A549 (cell line): ENCODE measurements at regions not wholly inside any gene's neighbourhood (a gene's known extent, or its start where the extent isn't known, plus 50 kb on each side); places are given as distances from the start of the nearest gene placed in this dataset.

Source experiments
- ATAC-seq, 2 experiments: fragments of 200-7000 bp in 1 of 2; fragments of >200 bp in 1 of 2; cut with Nextera tagmentation in 1 of 2; cut with Tn5 transposase in 1 of 2; 3 replicates each; pipeline versions ENCODE4 v1.8.0 to v1.9.1; 2018 to 2020; ENCODE audit warnings: mild to moderate bottlenecking in 1 of 2, moderate library complexity in 1 of 2
- CTCF ChIA-PET: fragments of 300-600 bp; sonication (Branson Sonifier 250); formaldehyde crosslinking; extraction: SDS; loops from one replicate; lab custom pipeline; 2021; ENCODE audit warnings: antibody characterized with exemption, inconsistent platforms; lab: Yijun Ruan, JAX
- POLR2A ChIA-PET: fragments of 350-600 bp; formaldehyde crosslinking; extraction: SDS; loops from one replicate; lab custom pipeline; 2021; ENCODE audit warnings: antibody characterized with exemption, inconsistent platforms; lab: Yijun Ruan, JAX
- DNase-seq, 2 experiments: peaks; one replicate each; pipeline versions ENCODE4 v3.0.0 to v3.0.0-alpha.2; 2011 to 2016; ENCODE audit warnings: low read depth in 1 of 2, low spot score in 1 of 2
- FAIRE-seq: peaks from 2 replicates; lab custom pipeline; 2011; peaks lifted over from hg19 to GRCh38; lab: Jason Lieb, UNC
- H3K27ac ChIP-seq, 2 experiments: fragments of >200 bp; sonication (Bioruptor Twin); formaldehyde crosslinking; 3 replicates each; pipeline ENCODE4 v1.5.1; 2016 to 2017
- H3K4me1 ChIP-seq: fragments of >200 bp; sonication (Bioruptor Twin); formaldehyde crosslinking; 3 replicates; pipeline ENCODE4 v1.6.1; 2016
- H3K4me2 ChIP-seq: fragments of >200 bp; sonication (Bioruptor Twin); formaldehyde crosslinking; 3 replicates; pipeline ENCODE4 v1.6.1; 2016
- H3K4me3 ChIP-seq: fragments of >200 bp; sonication (Bioruptor Twin); formaldehyde crosslinking; 3 replicates; pipeline ENCODE4 v1.5.1; 2016
- H3K9me3 ChIP-seq: fragments of >200 bp; sonication (Bioruptor Twin); formaldehyde crosslinking; 3 replicates; pipeline ENCODE4 v1.6.1; 2016
- BHLHE40 ChIP-seq: IDR thresholded peaks from 2 replicates; pipeline ENCODE4 v1.6.1; 2012; ENCODE audit warnings: low read depth, low read length, inconsistent platforms
- CBX2 ChIP-seq: fragments of 200-600 bp; sonication (generic); IDR thresholded peaks from 2 replicates; pipeline ENCODE4 v1.6.1; 2016; ENCODE audit warnings: low read depth, mild to moderate bottlenecking, borderline replicate concordance
- CBX8 ChIP-seq: fragments of 200-600 bp; sonication (generic); IDR thresholded peaks from 2 replicates; pipeline ENCODE4 v1.6.1; 2016
- CEBPB ChIP-seq, 2 experiments: fragments of >200 bp in 1 of 2; sonication (Bioruptor Twin) in 1 of 2; formaldehyde crosslinking in 1 of 2; IDR thresholded peaks; 2 replicates each; pipeline ENCODE4 v1.6.1; 2012 to 2016
- EP300 ChIP-seq, 2 experiments: fragments of >200 bp; sonication (Bioruptor Twin); formaldehyde crosslinking; IDR thresholded peaks; 2 replicates in 1 of 2; 3 replicates in 1 of 2; pipeline ENCODE4 v1.6.1; 2016 to 2017
- HDAC2 ChIP-seq: fragments of 200-600 bp; sonication (generic); IDR thresholded peaks from 2 replicates; pipeline ENCODE4 v1.6.1; 2016
- HOXB13 ChIP-seq: fragments of 250-450 bp; sonication (Bioruptor Pico); IDR thresholded peaks from 2 replicates; pipeline ENCODE4 v1.5.0; 2020; ENCODE audit warnings: low read depth, mild to moderate bottlenecking, moderate library complexity
- JUN ChIP-seq, 2 experiments: fragments of >200 bp; sonication (Bioruptor Twin); formaldehyde crosslinking; IDR thresholded peaks; 2 replicates in 1 of 2; 3 replicates in 1 of 2; pipeline ENCODE4 v1.6.1; 2016 to 2017
- JUNB ChIP-seq: fragments of >200 bp; sonication (Bioruptor Twin); formaldehyde crosslinking; IDR thresholded peaks from 2 replicates; pipeline ENCODE4 v1.6.1; 2016
- KDM1A ChIP-seq: fragments of 200-600 bp; sonication (generic); IDR thresholded peaks from 2 replicates; pipeline ENCODE4 v1.6.1; 2016; ENCODE audit warnings: low read depth, mild to moderate bottlenecking
- MAFK ChIP-seq: fragments of 450-650 bp; IDR thresholded peaks from 2 replicates; pipeline ENCODE4 v1.6.1; 2014; ENCODE audit not compliant: partially characterized antibody
- MAZ ChIP-seq: fragments of 150-350 bp; IDR thresholded peaks from 2 replicates; pipeline ENCODE4 v1.6.1; 2014; ENCODE audit warnings: antibody characterized with exemption, low read depth, low read length, borderline replicate concordance
- NPAS2 ChIP-seq: fragments of 250-450 bp; sonication (Bioruptor Pico); IDR thresholded peaks from 2 replicates; pipeline ENCODE4 v1.8.0; 2022; ENCODE audit warnings: mild to moderate bottlenecking, moderate library complexity, borderline replicate concordance
- NR3C1 ChIP-seq: fragments of >200 bp; sonication (Bioruptor Twin); formaldehyde crosslinking; IDR thresholded peaks from 3 replicates; pipeline ENCODE4 v1.6.1; 2017
- POLR2AphosphoS2 ChIP-seq: conservative IDR thresholded peaks from 2 replicates; pipeline ENCODE4 v1.6.1; 2012; ENCODE audit warnings: low read length, improper control_type of control experiment, inconsistent platforms
- RARB ChIP-seq: fragments of 250-450 bp; sonication (Bioruptor Pico); IDR thresholded peaks from 2 replicates; pipeline ENCODE4 v1.8.0; 2021; ENCODE audit warnings: mild to moderate bottlenecking, moderate library complexity
- RCOR1 ChIP-seq: fragments of 150-350 bp; IDR thresholded peaks from 2 replicates; pipeline ENCODE4 v1.6.1; 2014; ENCODE audit warnings: antibody characterized with exemption, low read length, low read depth
- RFX5 ChIP-seq: fragments of 450-650 bp; IDR thresholded peaks from 2 replicates; pipeline ENCODE4 v1.7.1; 2014; ENCODE audit warnings: antibody characterized with exemption, mild to moderate bottlenecking, moderate library complexity
- SMC3 ChIP-seq: fragments of >200 bp; sonication (Bioruptor Twin); formaldehyde crosslinking; IDR thresholded peaks from 3 replicates; pipeline ENCODE4 v1.6.1; 2018; ENCODE audit warnings: inconsistent platforms
- TP53 ChIP-seq: fragments of 250-450 bp; sonication (Bioruptor Pico); IDR thresholded peaks from 2 replicates; pipeline ENCODE4 v1.5.0; 2021; ENCODE audit warnings: mild to moderate bottlenecking, moderate library complexity
- ZC3H11A ChIP-seq: fragments of 450-650 bp; IDR thresholded peaks from 2 replicates; pipeline ENCODE4 v1.6.1; 2014; ENCODE audit warnings: antibody characterized with exemption, mild to moderate bottlenecking
- ZFP36 ChIP-seq: fragments of 450-650 bp; IDR thresholded peaks from 2 replicates; pipeline ENCODE4 v1.6.1; 2014; ENCODE audit warnings: borderline replicate concordance; ENCODE audit not compliant: partially characterized antibody
- ZNF302 ChIP-seq: fragments of 250-450 bp; sonication (Bioruptor Pico); IDR thresholded peaks from 2 replicates; pipeline ENCODE4 v1.9.0; 2021; ENCODE audit warnings: inconsistent platforms, mild to moderate bottlenecking, moderate library complexity
- ZSCAN20 ChIP-seq: fragments of 250-450 bp; sonication (Bioruptor Pico); IDR thresholded peaks from 2 replicates; pipeline ENCODE4 v1.8.0; 2022; ENCODE audit warnings: mild to moderate bottlenecking, moderate library complexity
- WGBS: methylation state at CpG from one replicate; pipeline ENCODE4 v1.1.6; 2017; ENCODE audit errors: missing lambda C conversion rate; 5-methylcytosine and 5-hydroxymethylcytosine counted together
- TF ChIP-seq, protein P1 (sequence below): fragments of 250-450 bp; sonication (Bioruptor Pico); IDR thresholded peaks from 2 replicates; pipeline ENCODE4 v1.5.0; 2021; ENCODE audit warnings: mild to moderate bottlenecking, moderate library complexity, borderline replicate concordance
- TF ChIP-seq, protein P2 (sequence below): IDR thresholded peaks from 2 replicates; pipeline ENCODE4 v1.6.1; 2012

DNA sequence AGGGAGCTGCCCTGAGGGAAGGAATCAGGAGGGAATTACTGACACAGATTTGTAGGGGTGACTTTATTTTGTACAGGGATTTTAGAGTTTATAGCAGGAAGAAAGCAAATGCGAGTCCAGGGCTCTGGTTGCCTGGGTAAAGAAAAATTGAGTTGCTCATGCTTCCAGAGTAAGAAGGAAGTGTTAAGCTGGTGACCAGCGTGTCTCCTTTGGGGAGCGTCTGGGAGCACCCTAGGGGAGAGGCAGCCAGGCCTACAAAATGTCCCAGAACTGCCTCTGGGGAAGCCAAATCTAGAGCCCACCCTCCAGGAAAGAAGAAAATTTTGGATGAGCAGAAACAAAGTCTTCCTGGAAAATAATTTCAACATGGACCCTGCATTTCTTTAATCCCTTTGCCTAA lies 147.0 kb downstream of the VAPA start:
- Histone ChIP-seq H3K4me1 (peaks cover 13% of the 10 kb centered on the region), H3K9me3 (no peaks in the 10 kb centered on the region; the same call in 2 of the 3 replicates), H3K4me2 (no peak overlapping the region), H3K4me3 (no peak overlapping the region), H3K27ac (no peak overlapping the region)
- ATAC-seq (no peak), FAIRE-seq (no peak), DNase-seq (no peak)
- WGBS = 63% methylated on average over 3 of the region's 3 CpGs
- TF ChIP-seq RCOR1 (no peak), BHLHE40 (no peak), ZFP36 (no peak), HDAC2 (no peak), MAZ (no peak), NPAS2 (no peak), RARB (CRISPR knock-in tag) (no peak), JUNB (no peak), KDM1A (no peak), POLR2AphosphoS2 (no peak), CBX2 (no peak), ZNF302 (no peak), EP300 (IDR thresholded peaks at IDR 0.05) (no peak), CBX8 (no peak), MAFK (no peak)
- TF ChIP-seq, protein P1, sequence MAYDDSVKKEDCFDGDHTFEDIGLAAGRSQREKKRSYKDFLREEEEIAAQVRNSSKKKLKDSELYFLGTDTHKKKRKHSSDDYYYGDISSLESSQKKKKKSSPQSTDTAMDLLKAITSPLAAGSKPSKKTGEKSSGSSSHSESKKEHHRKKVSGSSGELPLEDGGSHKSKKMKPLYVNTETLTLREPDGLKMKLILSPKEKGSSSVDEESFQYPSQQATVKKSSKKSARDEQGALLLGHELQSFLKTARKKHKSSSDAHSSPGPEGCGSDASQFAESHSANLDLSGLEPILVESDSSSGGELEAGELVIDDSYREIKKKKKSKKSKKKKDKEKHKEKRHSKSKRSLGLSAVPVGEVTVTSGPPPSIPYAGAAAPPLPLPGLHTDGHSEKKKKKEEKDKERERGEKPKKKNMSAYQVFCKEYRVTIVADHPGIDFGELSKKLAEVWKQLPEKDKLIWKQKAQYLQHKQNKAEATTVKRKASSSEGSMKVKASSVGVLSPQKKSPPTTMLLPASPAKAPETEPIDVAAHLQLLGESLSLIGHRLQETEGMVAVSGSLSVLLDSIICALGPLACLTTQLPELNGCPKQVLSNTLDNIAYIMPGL = no peak
- CTCF ChIA-PET = no interaction called here
- POLR2A ChIA-PET = no interaction called here

DNA sequence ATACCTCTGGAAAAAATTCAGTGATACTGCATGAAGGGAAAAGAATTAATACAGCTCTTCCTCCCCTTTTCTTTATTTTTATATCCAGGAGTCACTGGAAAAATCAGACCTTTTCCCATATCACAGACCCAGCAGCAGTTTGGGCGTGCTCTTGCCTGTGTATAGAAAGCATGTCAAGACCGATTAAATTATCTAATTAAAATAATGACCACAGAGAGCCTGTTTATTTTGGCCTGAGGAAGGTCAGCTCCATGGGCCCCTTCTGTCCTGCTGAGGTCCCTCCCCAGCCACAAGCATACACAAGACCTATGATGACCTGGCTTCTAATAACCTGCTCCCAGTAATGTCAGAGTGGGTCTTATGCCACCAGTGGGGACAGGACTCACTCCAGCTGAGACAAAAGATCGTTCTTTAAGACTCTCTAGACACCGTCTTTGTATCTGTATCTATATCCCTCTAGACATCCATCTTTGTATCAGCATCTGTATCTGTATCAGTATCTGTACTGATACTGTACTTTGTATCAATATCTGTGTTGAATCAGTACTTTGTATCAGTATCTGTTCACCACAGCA lies 147.8 kb downstream of the VAPA start:
- WGBS = 44% methylated on average over 4 of the region's 4 CpGs
- FAIRE-seq (no peak), ATAC-seq (no peak), DNase-seq (no peak)
- Histone ChIP-seq H3K27ac (no peak overlapping the region), H3K4me1 (peaks cover 13% of the 10 kb centered on the region), H3K4me2 (no peak overlapping the region), H3K9me3 (no peaks in the 10 kb centered on the region; the same call in 2 of the 3 replicates), H3K4me3 (no peak overlapping the region)
- POLR2A ChIA-PET = no interaction called here
- CTCF ChIA-PET = no interaction called here
- no peak for TF ChIP-seq POLR2AphosphoS2

DNA sequence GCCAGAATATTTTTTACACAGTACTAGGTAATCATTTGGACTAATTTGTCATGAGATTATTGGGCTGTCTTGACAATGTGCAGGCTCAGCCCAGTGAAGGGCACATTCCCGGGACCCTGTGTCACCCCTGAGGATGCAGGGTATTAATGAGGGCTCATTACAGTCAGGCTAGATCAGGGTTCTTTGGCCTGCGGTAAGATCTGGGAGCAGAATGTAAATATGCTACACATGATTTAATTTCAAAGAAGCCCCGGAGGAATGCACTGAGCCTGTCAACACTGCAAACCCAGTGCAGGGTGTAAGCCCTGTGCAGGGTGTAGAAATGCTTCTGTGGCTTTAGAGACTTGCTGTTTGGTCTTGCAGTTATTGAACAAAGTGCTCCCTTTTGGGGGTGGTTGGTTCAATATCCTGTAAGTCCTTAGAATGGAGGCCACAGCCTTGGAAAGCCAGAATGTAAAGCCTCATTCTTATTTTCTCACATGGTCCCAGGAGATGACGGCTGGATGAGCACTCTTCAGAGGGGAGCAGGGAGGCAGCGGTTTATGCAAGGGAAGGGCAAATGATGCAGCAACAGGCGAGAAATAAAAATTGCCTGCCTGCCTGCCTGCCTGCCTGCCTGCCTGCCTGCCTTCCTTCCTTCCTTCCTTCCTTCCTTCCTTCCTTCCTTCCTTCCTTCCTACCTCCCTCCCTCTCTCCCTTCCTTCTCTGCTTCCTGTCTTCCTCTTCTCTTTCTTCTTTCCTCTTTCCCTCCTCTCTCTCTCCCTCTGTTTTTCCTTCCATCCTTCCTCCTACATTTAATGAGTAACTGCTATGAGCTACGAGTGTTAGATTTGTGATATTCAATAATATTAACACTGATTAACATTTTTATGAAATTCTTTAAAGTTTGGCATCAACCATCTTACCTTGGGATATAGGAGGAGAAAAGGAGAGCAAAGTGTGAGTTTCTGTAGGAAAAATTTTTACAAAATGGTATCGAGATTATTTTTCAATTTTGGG lies 148.8 kb downstream of the VAPA start:
- TF ChIP-seq NPAS2 (no peak), CBX2 (no peak), MAFK (no peak), ZSCAN20 (no peak), RFX5 (no peak), ZC3H11A (no peak), JUN (IDR thresholded peaks at IDR 0.05) (no peak), CEBPB (IDR thresholded peaks at IDR 0.05) (no peak), TP53 (CRISPR knock-in tag) (no peak), SMC3 (no peak), NR3C1 (no peak), HOXB13 (CRISPR knock-in tag) (no peak)
- TF ChIP-seq, protein P2, sequence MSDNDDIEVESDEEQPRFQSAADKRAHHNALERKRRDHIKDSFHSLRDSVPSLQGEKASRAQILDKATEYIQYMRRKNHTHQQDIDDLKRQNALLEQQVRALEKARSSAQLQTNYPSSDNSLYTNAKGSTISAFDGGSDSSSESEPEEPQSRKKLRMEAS = no peak
- Histone ChIP-seq H3K4me3 (no peak overlapping the region), H3K4me1 (peaks cover 10% of the 10 kb centered on the region), H3K27ac (no peak overlapping the region), H3K4me2 (no peak overlapping the region), H3K9me3 (no peaks in the 10 kb centered on the region; the same call in 2 of the 3 replicates)
- DNase-seq = no peak
- no peak for FAIRE-seq
- WGBS = 43% methylated on average over 8 of the region's 8 CpGs
- ChIA-PET CTCF (no interaction called here), POLR2A (no interaction called here)
- no peak; a peak in 1 of 6 replicates for ATAC-seq
